ENCODE measurements at regions not wholly inside any gene's neighbourhood (a gene's known extent, or its start where the extent isn't known, plus 50 kb on each side); places are given as distances from the start of the nearest gene placed in this dataset.
"Not testable (repeated sequence)": the region's sequence is repeated elsewhere in the genome, so short reads cannot be mapped to it uniquely, and the experiment has no call there.

DNA sequence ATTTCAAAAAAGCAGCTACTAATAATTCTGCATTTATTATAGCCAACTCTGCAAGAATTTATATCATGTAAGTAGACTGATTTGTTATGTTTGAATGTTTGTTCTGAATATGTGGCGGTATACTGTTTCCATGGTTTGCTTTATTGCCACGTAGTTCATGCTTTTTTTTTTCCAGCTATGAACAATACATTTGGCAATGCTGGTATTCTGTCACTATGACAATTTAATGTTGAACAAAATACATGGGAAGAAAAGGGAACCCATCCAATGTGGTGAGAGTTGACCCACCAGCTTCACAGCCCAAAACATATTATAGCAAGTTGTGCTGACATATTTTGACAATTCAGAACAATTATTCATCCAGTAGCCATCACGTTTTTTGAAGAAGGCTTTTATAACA lies 145.6 kb downstream of the CCDC71L start:
- H3K4me3 ChIP-seq (ENCODE audit: low read length in 3 of 3), result no peak overlapping the region
- no peaks in the 10 kb centered on the region for H3K36me3 ChIP-seq (ENCODE audit: control insufficient read depth in 3 of 3, insufficient read depth in 3 of 3, low read length in 3 of 3)
- no peak overlapping the region for H3K27ac ChIP-seq (ENCODE audit: low read depth, low read length)
- no peak overlapping the region for H3K9ac ChIP-seq (ENCODE audit: low read depth in 1 of 3, low read length in 3 of 3)
- no peaks in the 10 kb centered on the region for H3K4me1 ChIP-seq (ENCODE audit: control insufficient read depth in 3 of 3, insufficient read depth in 3 of 3, low read length in 3 of 3)
- peaks cover 0 to 2% (median 0%) of the 10 kb centered on the region in 3 donors for H3K27me3 ChIP-seq (ENCODE audit: control insufficient read depth in 3 of 3, insufficient read depth in 3 of 3, low read length in 3 of 3)
- H3K9me3 ChIP-seq (ENCODE audit: control insufficient read depth in 3 of 3, low read length in 3 of 3), result no peaks in the 10 kb centered on the region

DNA sequence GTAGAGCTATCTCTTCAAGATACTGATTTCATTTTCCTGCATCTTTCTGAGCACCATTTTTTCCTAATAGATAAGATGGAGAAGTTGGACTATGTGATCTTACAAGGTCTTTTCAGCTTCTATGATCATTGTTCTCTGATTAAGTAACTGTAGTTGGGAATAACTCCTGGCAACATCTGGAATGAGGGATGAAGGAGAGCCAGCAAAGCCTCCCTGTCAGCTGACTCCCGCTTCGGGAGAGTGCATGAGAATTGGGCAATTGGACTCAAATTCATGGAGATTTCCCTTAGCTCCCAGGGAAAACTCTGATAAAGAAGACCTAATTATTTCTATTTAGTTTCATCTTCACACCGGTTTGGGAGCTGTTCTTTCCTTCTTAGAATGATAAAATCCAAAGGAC lies 146.1 kb downstream of the CCDC71L start:
- Histone ChIP-seq H3K9me3 (ENCODE audit: control insufficient read depth in 3 of 3, low read length in 3 of 3) (no peaks in the 10 kb centered on the region), H3K4me1 (ENCODE audit: control insufficient read depth in 3 of 3, insufficient read depth in 3 of 3, low read length in 3 of 3) (no peaks in the 10 kb centered on the region), H3K4me3 (ENCODE audit: low read length in 3 of 3) (no peak overlapping the region), H3K36me3 (ENCODE audit: control insufficient read depth in 3 of 3, insufficient read depth in 3 of 3, low read length in 3 of 3) (no peaks in the 10 kb centered on the region), H3K27me3 (ENCODE audit: control insufficient read depth in 3 of 3, insufficient read depth in 3 of 3, low read length in 3 of 3) (peaks cover 0 to 2% (median 0%) of the 10 kb centered on the region in 3 donors), H3K9ac (ENCODE audit: low read depth in 1 of 3, low read length in 3 of 3) (no peak overlapping the region), H3K27ac (ENCODE audit: low read depth, low read length) (no peak overlapping the region)

GRCh38 chr7:106512217-106512616 lies 148.7 kb downstream of the CCDC71L start:
- H3K27me3 ChIP-seq (ENCODE audit: control insufficient read depth in 3 of 3, insufficient read depth in 3 of 3, low read length in 3 of 3), result no peaks in the 10 kb centered on the region

GRCh38 chr7:106504645-106505044 lies 156.3 kb downstream of the CCDC71L start:
- no peaks in the 10 kb centered on the region for H3K4me1 ChIP-seq (ENCODE audit: control insufficient read depth in 3 of 3, insufficient read depth in 3 of 3, low read length in 3 of 3)

More at GRCh38 chr7:106512217-106512616, 148.7 kb downstream of the CCDC71L start:
- H3K4me1 ChIP-seq (ENCODE audit: control insufficient read depth in 3 of 3, insufficient read depth in 3 of 3, low read length in 3 of 3), result no peaks in the 10 kb centered on the region
- H3K9me3 ChIP-seq (ENCODE audit: control insufficient read depth in 3 of 3, low read length in 3 of 3), result no peaks in the 10 kb centered on the region
- no peak overlapping the region for H3K27ac ChIP-seq (ENCODE audit: low read depth, low read length)
- no peaks in the 10 kb centered on the region for H3K36me3 ChIP-seq (ENCODE audit: control insufficient read depth in 3 of 3, insufficient read depth in 3 of 3, low read length in 3 of 3)
- H3K9ac ChIP-seq (ENCODE audit: low read depth in 1 of 3, low read length in 3 of 3), result no peak overlapping the region
- no peak overlapping the region for H3K4me3 ChIP-seq (ENCODE audit: low read length in 3 of 3)

DNA sequence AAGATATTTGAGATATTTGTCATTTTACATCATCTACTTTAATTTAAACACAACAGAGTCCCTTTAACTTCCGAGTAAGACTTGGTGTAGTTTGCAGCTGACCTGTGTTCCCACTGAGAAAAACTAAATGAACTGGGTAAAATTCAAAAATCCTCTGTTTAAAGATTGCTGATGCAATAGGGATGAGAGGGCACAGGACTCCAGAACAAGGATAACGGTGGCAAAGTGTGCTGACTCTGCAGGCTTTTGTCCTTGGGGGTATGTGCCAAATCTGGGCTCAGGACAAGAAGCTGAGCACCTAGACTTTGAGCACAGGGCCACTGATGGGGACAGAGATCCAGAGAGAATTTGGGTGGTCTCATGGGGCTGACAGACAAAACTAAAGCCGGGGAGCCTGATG lies 156.8 kb downstream of the CCDC71L start:
- Histone ChIP-seq H3K4me1 (ENCODE audit: control insufficient read depth in 3 of 3, insufficient read depth in 3 of 3, low read length in 3 of 3) (no peaks in the 10 kb centered on the region), H3K4me3 (ENCODE audit: low read length in 3 of 3) (no peak overlapping the region), H3K27ac (ENCODE audit: low read depth, low read length) (no peak overlapping the region), H3K9ac (ENCODE audit: low read depth in 1 of 3, low read length in 3 of 3) (no peak overlapping the region), H3K9me3 (ENCODE audit: control insufficient read depth in 3 of 3, low read length in 3 of 3) (no peaks in the 10 kb centered on the region), H3K27me3 (ENCODE audit: control insufficient read depth in 3 of 3, insufficient read depth in 3 of 3, low read length in 3 of 3) (no peaks in the 10 kb centered on the region), H3K36me3 (ENCODE audit: control insufficient read depth in 3 of 3, insufficient read depth in 3 of 3, low read length in 3 of 3) (no peaks in the 10 kb centered on the region)

More at GRCh38 chr7:106504645-106505044, 156.3 kb downstream of the CCDC71L start:
- no peak overlapping the region for H3K27ac ChIP-seq (ENCODE audit: low read depth, low read length)
- no peaks in the 10 kb centered on the region for H3K36me3 ChIP-seq (ENCODE audit: control insufficient read depth in 3 of 3, insufficient read depth in 3 of 3, low read length in 3 of 3)
- no peak overlapping the region for H3K9ac ChIP-seq (ENCODE audit: low read depth in 1 of 3, low read length in 3 of 3)
- H3K4me3 ChIP-seq (ENCODE audit: low read length in 3 of 3), result no peak overlapping the region
- H3K27me3 ChIP-seq (ENCODE audit: control insufficient read depth in 3 of 3, insufficient read depth in 3 of 3, low read length in 3 of 3), result no peaks in the 10 kb centered on the region
- no peaks in the 10 kb centered on the region for H3K9me3 ChIP-seq (ENCODE audit: control insufficient read depth in 3 of 3, low read length in 3 of 3)

- no peak overlapping the region for H3K27ac ChIP-seq (ENCODE audit: low read depth, low read length)
- H3K9ac ChIP-seq (ENCODE audit: low read depth in 1 of 3, low read length in 3 of 3), result no peak overlapping the region
- H3K36me3 ChIP-seq (ENCODE audit: control insufficient read depth in 3 of 3, insufficient read depth in 3 of 3, low read length in 3 of 3), result no peaks in the 10 kb centered on the region
- no peak overlapping the region for H3K4me3 ChIP-seq (ENCODE audit: low read length in 3 of 3)
- H3K4me1 ChIP-seq (ENCODE audit: control insufficient read depth in 3 of 3, insufficient read depth in 3 of 3, low read length in 3 of 3), result no peaks in the 10 kb centered on the region
- no peaks in the 10 kb centered on the region for H3K27me3 ChIP-seq (ENCODE audit: control insufficient read depth in 3 of 3, insufficient read depth in 3 of 3, low read length in 3 of 3)
- no peaks in the 10 kb centered on the region for H3K9me3 ChIP-seq (ENCODE audit: control insufficient read depth in 3 of 3, low read length in 3 of 3)
Measured at GRCh38 chr7:106503626-106504025, 157.3 kb downstream of the CCDC71L start.

DNA sequence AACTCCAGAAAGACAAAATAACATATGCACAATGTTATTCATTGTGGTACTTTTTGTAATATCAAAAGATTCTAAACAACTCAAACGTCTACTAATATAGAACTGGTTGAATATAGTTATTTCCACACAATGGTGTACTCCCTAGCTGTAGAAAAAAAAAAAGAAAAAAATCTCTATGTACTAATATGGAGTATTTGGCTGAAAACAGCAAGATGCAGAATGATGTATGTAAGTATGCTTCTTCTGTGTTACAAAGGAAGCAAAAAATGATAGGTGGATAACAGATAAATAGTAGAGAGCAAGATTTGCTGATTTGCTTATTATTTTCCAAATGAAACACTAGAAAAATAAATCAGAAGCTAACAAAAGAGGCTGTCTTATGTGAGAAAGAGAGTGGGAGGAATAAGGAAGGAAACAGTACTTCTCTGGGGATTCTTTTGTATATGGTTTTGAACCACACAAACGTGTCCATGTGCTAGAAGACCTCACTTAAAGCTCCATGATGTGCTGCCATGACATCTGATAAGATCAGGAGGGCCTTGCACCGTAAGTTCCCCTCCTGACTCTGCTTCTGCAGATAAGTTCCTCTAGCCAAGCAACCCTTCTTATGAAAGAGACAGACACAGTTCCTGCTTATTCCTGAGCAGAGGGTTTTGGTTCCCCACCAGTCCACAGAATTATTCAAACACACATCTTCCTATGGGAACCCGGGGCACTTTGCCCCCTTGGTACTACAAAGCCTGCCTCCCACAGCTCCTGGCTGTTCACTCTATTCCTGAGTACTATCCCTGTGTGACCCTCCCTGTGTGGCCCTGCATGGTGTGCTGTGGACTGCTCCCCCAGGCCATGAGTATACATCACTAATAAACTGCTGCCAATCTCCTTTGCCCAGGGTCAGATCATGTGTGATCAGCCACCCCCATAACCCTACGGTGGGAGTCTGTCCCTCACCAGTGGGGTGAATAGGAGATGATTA lies 159.1 kb downstream of the CCDC71L start:
- no peak overlapping the region for H3K4me3 ChIP-seq (ENCODE audit: low read length in 3 of 3)
- H3K36me3 ChIP-seq (ENCODE audit: control insufficient read depth in 3 of 3, insufficient read depth in 3 of 3, low read length in 3 of 3), result no peaks in the 10 kb centered on the region
- H3K9me3 ChIP-seq (ENCODE audit: control insufficient read depth in 3 of 3, low read length in 3 of 3), result no peaks in the 10 kb centered on the region
- H3K27ac ChIP-seq (ENCODE audit: low read depth, low read length), result no peak overlapping the region
- no peaks in the 10 kb centered on the region for H3K27me3 ChIP-seq (ENCODE audit: control insufficient read depth in 3 of 3, insufficient read depth in 3 of 3, low read length in 3 of 3)
- H3K9ac ChIP-seq (ENCODE audit: low read depth in 1 of 3, low read length in 3 of 3), result no peak overlapping the region
- no peaks in the 10 kb centered on the region for H3K4me1 ChIP-seq (ENCODE audit: control insufficient read depth in 3 of 3, insufficient read depth in 3 of 3, low read length in 3 of 3)

GRCh38 chr7:106499897-106500296 lies 161.1 kb downstream of the CCDC71L start:
- H3K27ac ChIP-seq (ENCODE audit: low read depth, low read length), result no peak overlapping the region
- no peaks in the 10 kb centered on the region for H3K27me3 ChIP-seq (ENCODE audit: control insufficient read depth in 3 of 3, insufficient read depth in 3 of 3, low read length in 3 of 3)
- H3K4me1 ChIP-seq (ENCODE audit: control insufficient read depth in 3 of 3, insufficient read depth in 3 of 3, low read length in 3 of 3), result no peaks in the 10 kb centered on the region
- no peak overlapping the region for H3K9ac ChIP-seq (ENCODE audit: low read depth in 1 of 3, low read length in 3 of 3)
- no peaks in the 10 kb centered on the region for H3K36me3 ChIP-seq (ENCODE audit: control insufficient read depth in 3 of 3, insufficient read depth in 3 of 3, low read length in 3 of 3)
- H3K9me3 ChIP-seq (ENCODE audit: control insufficient read depth in 3 of 3, low read length in 3 of 3), result no peaks in the 10 kb centered on the region
- H3K4me3 ChIP-seq (ENCODE audit: low read length in 3 of 3), result no peak overlapping the region

- H3K9ac ChIP-seq (ENCODE audit: low read depth in 1 of 3, low read length in 3 of 3); H3K9me3 ChIP-seq (ENCODE audit: control insufficient read depth in 3 of 3, low read length in 3 of 3); H3K27me3 ChIP-seq (ENCODE audit: control insufficient read depth in 3 of 3, insufficient read depth in 3 of 3, low read length in 3 of 3); H3K4me3 ChIP-seq (ENCODE audit: low read length in 3 of 3); H3K4me1 ChIP-seq (ENCODE audit: control insufficient read depth in 3 of 3, insufficient read depth in 3 of 3, low read length in 3 of 3); H3K36me3 ChIP-seq (ENCODE audit: control insufficient read depth in 3 of 3, insufficient read depth in 3 of 3, low read length in 3 of 3); H3K27ac ChIP-seq (ENCODE audit: low read depth, low read length): not testable (repeated sequence)
Measured at GRCh38 chr7:106498005-106498404, 163.0 kb downstream of the CCDC71L start.

- no peaks in the 10 kb centered on the region for H3K4me1 ChIP-seq (ENCODE audit: control insufficient read depth in 3 of 3, insufficient read depth in 3 of 3, low read length in 3 of 3)
- H3K9ac ChIP-seq (ENCODE audit: low read depth in 1 of 3, low read length in 3 of 3), result no peak overlapping the region
- no peaks in the 10 kb centered on the region for H3K36me3 ChIP-seq (ENCODE audit: control insufficient read depth in 3 of 3, insufficient read depth in 3 of 3, low read length in 3 of 3)
- no peaks in the 10 kb centered on the region for H3K9me3 ChIP-seq (ENCODE audit: control insufficient read depth in 3 of 3, low read length in 3 of 3)
- H3K27me3 ChIP-seq (ENCODE audit: control insufficient read depth in 3 of 3, insufficient read depth in 3 of 3, low read length in 3 of 3), result no peaks in the 10 kb centered on the region
- no peak overlapping the region for H3K4me3 ChIP-seq (ENCODE audit: low read length in 3 of 3)
- H3K27ac ChIP-seq (ENCODE audit: low read depth, low read length), result no peak overlapping the region
Measured at GRCh38 chr7:106493041-106493731, 167.8 kb downstream of the CCDC71L start.
